T-cell (primary cell): ENCODE measurements at regions not wholly inside any gene's neighbourhood (a gene's known extent, or its start where the extent isn't known, plus 50 kb on each side); places are given as distances from the start of the nearest gene placed in this dataset.

Experiments
- ATAC-seq, 4 experiments: fragments of 200-7000 bp in 3 of 4; fragments of 150-1000 bp in 1 of 4; cut with Tn5 transposase; replicated peaks in 1 of 4; 1 replicate in 3 of 4; 2 replicates in 1 of 4; pipeline ENCODE4 v1.10.0; 2021; ENCODE audit warnings: moderate library complexity in 3 of 4, mild to moderate bottlenecking in 2 of 4, moderate number of reproducible peaks in 1 of 4
- CTCF ChIA-PET, 2 donors: fragments of 300-600 bp; sonication (Branson Sonifier 250); formaldehyde crosslinking; loops; one replicate each; lab custom pipeline; 2022; ENCODE audit warnings: antibody characterized with exemption in 2 of 2; lab: Charles Lee
- POLR2A ChIA-PET, 2 donors: fragments of 300-600 bp; sonication (Branson Sonifier 250); formaldehyde crosslinking; loops; one replicate each; lab custom pipeline; 2022; ENCODE audit warnings: antibody characterized with exemption in 2 of 2; lab: Charles Lee
- DNase-seq, 35 experiments: peaks; one replicate each; pipeline versions ENCODE4 v3.0.0 to v3.0.0-alpha.2; 2013 to 2023
- H3K27ac ChIP-seq: one replicate; pipeline ENCODE4 v1.5.1; 2013; ENCODE audit warnings: low read length
- H3K27me3 ChIP-seq, 2 experiments: replicated peaks in 1 of 2; 1 replicate in 1 of 2; 2 replicates in 1 of 2; pipeline versions ENCODE4 v1.6.1 to v1.7.0; 2013; ENCODE audit warnings: low read length in 1 of 2, mixed read lengths in 1 of 2; ENCODE audit not compliant: control insufficient read depth in 2 of 2, insufficient read depth in 2 of 2; ENCODE audit errors: extremely low read depth in 1 of 2
- H3K36me3 ChIP-seq, 2 donors: 1 replicate in 1 of 2; 2 replicates in 1 of 2; pipeline versions ENCODE4 v1.6.1 to v1.7.0; 2013; ENCODE audit warnings: low read length in 1 of 2; ENCODE audit not compliant: control insufficient read depth in 2 of 2, insufficient read depth in 1 of 2; ENCODE audit errors: extremely low read depth in 1 of 2
- H3K4me1 ChIP-seq, 2 experiments: 1 replicate in 1 of 2; 2 replicates in 1 of 2; pipeline versions ENCODE4 v1.6.1 to v1.7.0; 2013; ENCODE audit warnings: low read length in 2 of 2, mixed read lengths in 1 of 2; ENCODE audit not compliant: insufficient read depth in 2 of 2, control insufficient read depth in 1 of 2; ENCODE audit errors: extremely low read depth in 1 of 2
- H3K4me3 ChIP-seq, 2 donors: 1 replicate in 1 of 2; 2 replicates in 1 of 2; pipeline versions ENCODE4 v1.5.1 to v1.7.0; 2013; ENCODE audit warnings: mild to moderate bottlenecking in 2 of 2, low read length in 1 of 2, moderate library complexity in 1 of 2; ENCODE audit not compliant: control insufficient read depth in 1 of 2; ENCODE audit errors: extremely low read depth in 1 of 2
- H3K9me3 ChIP-seq: 2 replicates; pipeline ENCODE4 v1.7.0; 2013
- H3K27ac Mint-ChIP-seq, 2 donors: one replicate each; pipeline ENCODE4 v1.8.0; 2020 to 2021; ENCODE audit warnings: mild to moderate bottlenecking in 2 of 2, mixed read lengths in 2 of 2
- H3K27me3 Mint-ChIP-seq, 2 donors: one replicate each; pipeline ENCODE4 v1.8.0; 2021 to 2022; ENCODE audit warnings: mixed read lengths in 2 of 2
- H3K36me3 Mint-ChIP-seq: one replicate; pipeline ENCODE4 v1.8.0; 2021; ENCODE audit warnings: mixed read lengths
- H3K4me1 Mint-ChIP-seq, 3 donors: one replicate each; pipeline ENCODE4 v1.8.0; 2020 to 2022; ENCODE audit warnings: mixed read lengths in 3 of 3, mild to moderate bottlenecking in 1 of 3
- H3K4me3 Mint-ChIP-seq, 3 donors: one replicate each; pipeline ENCODE4 v1.8.0; 2020 to 2022; ENCODE audit warnings: mild to moderate bottlenecking in 3 of 3, mixed read lengths in 3 of 3, moderate library complexity in 3 of 3
- H3K9me3 Mint-ChIP-seq, 3 donors: one replicate each; pipeline ENCODE4 v1.8.0; 2020 to 2022; ENCODE audit warnings: mixed read lengths in 3 of 3
- WGBS: methylation state at CpG from one replicate; pipeline ENCODE4 v1.1.5; 2013; ENCODE audit warnings: missing lambda C conversion rate; ENCODE audit not compliant: insufficient coverage; 5-methylcytosine and 5-hydroxymethylcytosine counted together

GRCh38 chr10:24784061-24784460 lies 60.4 kb upstream of the ARHGAP21 start:
- 93% methylated on average over 11 of the region's 12 CpGs for WGBS
- ATAC-seq: no peak
- no peak for DNase-seq
- no peaks in the 10 kb centered on the region for H3K9me3 ChIP-seq
- H3K27me3 ChIP-seq: no peaks in the 10 kb centered on the region
- no peaks in the 10 kb centered on the region for H3K36me3 ChIP-seq
- Mint-ChIP-seq H3K27me3 (no peaks in the 10 kb centered on the region), H3K9me3 (peaks cover 0 to 5% (median 0%) of the 10 kb centered on the region in 3 donors), H3K27ac (no peak overlapping the region), H3K4me1 (no peaks in the 10 kb centered on the region), H3K4me3 (no peak overlapping the region), H3K36me3 (no peaks in the 10 kb centered on the region)
- H3K4me1 ChIP-seq: no peaks in the 10 kb centered on the region
- POLR2A ChIA-PET: no interaction called here
- H3K27ac ChIP-seq: no peak overlapping the region
- CTCF ChIA-PET: no interaction called here
- H3K4me3 ChIP-seq: no peak overlapping the region

GRCh38 chr10:24783504-24783903 lies 59.8 kb upstream of the ARHGAP21 start:
- H3K36me3 ChIP-seq: no peaks in the 10 kb centered on the region
- H3K4me1 ChIP-seq: no peaks in the 10 kb centered on the region
- ChIA-PET CTCF (no interaction called here), POLR2A (no interaction called here)
- DNase-seq: no peak
- no peak overlapping the region for H3K4me3 Mint-ChIP-seq
- H3K27ac ChIP-seq: no peak overlapping the region
- H3K4me3 ChIP-seq: no peak overlapping the region
- ATAC-seq: no peak
- H3K9me3 Mint-ChIP-seq: peaks cover 0 to 5% (median 0%) of the 10 kb centered on the region in 3 donors
- H3K27me3 Mint-ChIP-seq: no peaks in the 10 kb centered on the region
- WGBS: no CpG with 5 or more reads among the region's 4 CpGs
- H3K27ac Mint-ChIP-seq: no peak overlapping the region
- H3K27me3 ChIP-seq: no peaks in the 10 kb centered on the region
- no peaks in the 10 kb centered on the region for H3K9me3 ChIP-seq
- H3K4me1 Mint-ChIP-seq: no peaks in the 10 kb centered on the region
- no peaks in the 10 kb centered on the region for H3K36me3 Mint-ChIP-seq

- DNase-seq (no peak), ATAC-seq (no peak)
- Mint-ChIP-seq H3K4me3 (no peak overlapping the region), H3K27ac (no peak overlapping the region), H3K27me3 (no peaks in the 10 kb centered on the region), H3K9me3 (peaks cover 0 to 5% (median 0%) of the 10 kb centered on the region in 3 donors), H3K4me1 (peaks cover 9 to 14% (median 12%) of the 10 kb centered on the region in 3 donors), H3K36me3 (no peaks in the 10 kb centered on the region)
- CTCF ChIA-PET: no interaction called here
- Histone ChIP-seq H3K27me3 (no peaks in the 10 kb centered on the region), H3K27ac (no peak overlapping the region), H3K4me3 (no peak overlapping the region), H3K36me3 (no peaks in the 10 kb centered on the region), H3K9me3 (no peaks in the 10 kb centered on the region), H3K4me1 (peaks cover 0 to 3% of the 10 kb centered on the region in 2 experiments)
- no CpG with 5 or more reads among the region's 1 CpG for WGBS
- POLR2A ChIA-PET: no interaction called here
Observed at GRCh38 chr10:24779737-24780136, 56.0 kb upstream of the ARHGAP21 start.

- no peak overlapping the region for H3K4me3 ChIP-seq
Observed at GRCh38 chr10:24778298-24778697, 54.6 kb upstream of the ARHGAP21 start.

GRCh38 chr10:24777196-24777595 lies 53.5 kb upstream of the ARHGAP21 start:
- DNase-seq (no peak), ATAC-seq (no peak)
- no peak overlapping the region for H3K27ac Mint-ChIP-seq
- POLR2A ChIA-PET: no interaction called here
- H3K9me3 Mint-ChIP-seq: no peaks in the 10 kb centered on the region
- Histone ChIP-seq H3K27ac (no peak overlapping the region), H3K4me1 (peaks cover 0 to 3% of the 10 kb centered on the region in 2 experiments), H3K4me3 (no peak overlapping the region), H3K27me3 (no peaks in the 10 kb centered on the region), H3K9me3 (no peaks in the 10 kb centered on the region), H3K36me3 (no peaks in the 10 kb centered on the region)
- CTCF ChIA-PET: no interaction called here
- peaks cover 9 to 14% (median 12%) of the 10 kb centered on the region in 3 donors for H3K4me1 Mint-ChIP-seq
- WGBS: no CpG with 5 or more reads among the region's 3 CpGs
- no peaks in the 10 kb centered on the region for H3K27me3 Mint-ChIP-seq
- no peak overlapping the region for H3K4me3 Mint-ChIP-seq
- H3K36me3 Mint-ChIP-seq: no peaks in the 10 kb centered on the region

More at GRCh38 chr10:24778298-24778697, 54.6 kb upstream of the ARHGAP21 start:
- Histone ChIP-seq H3K4me1 (peaks cover 0 to 3% of the 10 kb centered on the region in 2 experiments), H3K27ac (no peak overlapping the region), H3K9me3 (no peaks in the 10 kb centered on the region), H3K27me3 (no peaks in the 10 kb centered on the region), H3K36me3 (no peaks in the 10 kb centered on the region)
- POLR2A ChIA-PET: no interaction called here
- DNase-seq: no peak
- Mint-ChIP-seq H3K4me3 (no peak overlapping the region), H3K27me3 (no peaks in the 10 kb centered on the region), H3K4me1 (peaks cover 9 to 14% (median 12%) of the 10 kb centered on the region in 3 donors), H3K36me3 (no peaks in the 10 kb centered on the region), H3K27ac (no peak overlapping the region), H3K9me3 (peaks cover 0 to 5% (median 0%) of the 10 kb centered on the region in 3 donors)
- no peak for ATAC-seq
- CTCF ChIA-PET: no interaction called here
- 98% methylated on average over 7 of the region's 7 CpGs for WGBS

- Histone ChIP-seq H3K4me3 (no peak overlapping the region), H3K27ac (no peak overlapping the region), H3K36me3 (no peaks in the 10 kb centered on the region), H3K9me3 (no peaks in the 10 kb centered on the region), H3K4me1 (peaks cover 0 to 3% of the 10 kb centered on the region in 2 experiments), H3K27me3 (no peaks in the 10 kb centered on the region)
- ChIA-PET CTCF (no interaction called here), POLR2A (no interaction called here)
- H3K9me3 Mint-ChIP-seq: no peaks in the 10 kb centered on the region
- peaks cover 9 to 14% (median 12%) of the 10 kb centered on the region in 3 donors for H3K4me1 Mint-ChIP-seq
- no peaks in the 10 kb centered on the region for H3K27me3 Mint-ChIP-seq
- no peak overlapping the region for H3K4me3 Mint-ChIP-seq
- no peaks in the 10 kb centered on the region for H3K36me3 Mint-ChIP-seq
- no peak for ATAC-seq
- no peak overlapping the region for H3K27ac Mint-ChIP-seq
- DNase-seq: no peak
- no CpG with 5 or more reads among the region's 3 CpGs for WGBS
Observed at GRCh38 chr10:24773939-24774589, 50.4 kb upstream of the ARHGAP21 start.
